Liver (tissue), 8 donors: ENCODE measurements at regions not wholly inside any gene's neighbourhood (a gene's known extent, or its start where the extent isn't known, plus 50 kb on each side); places are given as distances from the start of the nearest gene placed in this dataset.

Source experiments
- DNase-seq: peaks from one replicate; pipeline ENCODE4 v3.0.0-alpha.2; 2017; ENCODE audit warnings: low spot score
- H3K27ac ChIP-seq, 2 donors: one replicate each; pipeline ENCODE4 v1.7.0; 2013; ENCODE audit warnings: inconsistent platforms in 2 of 2, low read length in 2 of 2, control low read depth in 1 of 2, low read depth in 1 of 2, mild to moderate bottlenecking in 1 of 2
- H3K27me3 ChIP-seq, 4 donors: one replicate each; pipeline versions ENCODE4 v1.6.1 to v1.7.0; 2013; ENCODE audit warnings: low read length in 3 of 4, inconsistent platforms in 1 of 4, mild to moderate bottlenecking in 1 of 4, moderate library complexity in 1 of 4; ENCODE audit not compliant: control insufficient read depth in 4 of 4, insufficient read depth in 4 of 4
- H3K36me3 ChIP-seq, 4 donors: one replicate each; pipeline versions ENCODE4 v1.6.1 to v1.7.0; 2013; ENCODE audit warnings: low read length in 3 of 4, mild to moderate bottlenecking in 3 of 4, low read depth in 1 of 4, moderate library complexity in 1 of 4; ENCODE audit not compliant: control insufficient read depth in 4 of 4, insufficient read depth in 3 of 4
- H3K4me1 ChIP-seq, 4 donors: one replicate each; pipeline versions ENCODE4 v1.6.1 to v1.7.0; 2013; ENCODE audit warnings: low read length in 3 of 4, mild to moderate bottlenecking in 3 of 4, moderate library complexity in 1 of 4; ENCODE audit not compliant: control insufficient read depth in 4 of 4, insufficient read depth in 4 of 4
- H3K4me3 ChIP-seq, 3 donors: one replicate each; pipeline versions ENCODE4 v1.6.1 to v1.7.0; 2013; ENCODE audit warnings: low read length in 3 of 3, control low read depth in 1 of 3, low read depth in 1 of 3, mild to moderate bottlenecking in 1 of 3
- H3K9ac ChIP-seq, 2 donors: one replicate each; pipeline ENCODE4 v1.7.0; 2013; ENCODE audit warnings: low read length in 2 of 2, mild to moderate bottlenecking in 2 of 2, moderate library complexity in 2 of 2, control low read depth in 1 of 2, low read depth in 1 of 2
- H3K9me3 ChIP-seq, 4 donors: one replicate each; pipeline versions ENCODE4 v1.6.1 to v1.7.0; 2013; ENCODE audit warnings: low read length in 3 of 4; ENCODE audit not compliant: control insufficient read depth in 4 of 4
- EGR1 ChIP-seq, 2 donors: IDR thresholded peaks; 2 replicates each; pipeline ENCODE4 v1.6.1; 2016 to 2018; ENCODE audit warnings: antibody characterized with exemption in 2 of 2, low read depth in 2 of 2
- FOXA1 ChIP-seq: IDR thresholded peaks from 2 replicates; pipeline ENCODE4 v1.6.1; 2016; ENCODE audit warnings: antibody characterized with exemption
- FOXA2 ChIP-seq: IDR thresholded peaks from 2 replicates; pipeline ENCODE4 v1.6.1; 2016; ENCODE audit warnings: antibody characterized with exemption
- GABPA ChIP-seq, 2 donors: IDR thresholded peaks in 1 of 2; conservative IDR thresholded peaks in 1 of 2; 2 replicates each; pipeline ENCODE4 v1.6.1; 2016; ENCODE audit warnings: antibody characterized with exemption in 2 of 2, mild to moderate bottlenecking in 1 of 2, moderate library complexity in 1 of 2
- HNF4A ChIP-seq, 2 donors: conservative IDR thresholded peaks; 2 replicates each; pipeline ENCODE4 v1.6.1; 2016; ENCODE audit warnings: antibody characterized with exemption in 2 of 2, mild to moderate bottlenecking in 2 of 2
- HNF4G ChIP-seq: IDR thresholded peaks from 2 replicates; pipeline ENCODE4 v1.6.1; 2016; ENCODE audit warnings: antibody characterized with exemption
- JUND ChIP-seq, 2 donors: IDR thresholded peaks; 2 replicates each; pipeline ENCODE4 v1.6.1; 2016; ENCODE audit warnings: antibody characterized with exemption in 2 of 2
- NR2F2 ChIP-seq: IDR thresholded peaks from 2 replicates; pipeline ENCODE4 v1.6.1; 2016; ENCODE audit warnings: antibody characterized with exemption
- RAD21 ChIP-seq, 2 donors: IDR thresholded peaks; 2 replicates each; pipeline ENCODE4 v1.6.1; 2016; ENCODE audit warnings: antibody characterized with exemption in 2 of 2, mild to moderate bottlenecking in 2 of 2
- RXRA ChIP-seq, 2 donors: IDR thresholded peaks; 2 replicates each; pipeline ENCODE4 v1.6.1; 2017 to 2018; ENCODE audit warnings: antibody characterized with exemption in 2 of 2, mild to moderate bottlenecking in 1 of 2
- SP1 ChIP-seq: IDR thresholded peaks from 2 replicates; pipeline ENCODE4 v1.6.1; 2018; ENCODE audit warnings: antibody characterized with exemption, mild to moderate bottlenecking
- TAF1 ChIP-seq: conservative IDR thresholded peaks from 2 replicates; pipeline ENCODE4 v1.6.1; 2016; ENCODE audit warnings: antibody characterized with exemption, mild to moderate bottlenecking
- YY1 ChIP-seq: IDR thresholded peaks from 2 replicates; pipeline ENCODE4 v1.6.1; 2016; ENCODE audit warnings: antibody characterized with exemption, mild to moderate bottlenecking
- WGBS: extraction: QIAGEN DNeasy Blood & Tissue Kit; methylation state at CpG from one replicate; pipeline ENCODE4 v1.1.7; 2013; 5-methylcytosine and 5-hydroxymethylcytosine counted together
- TF ChIP-seq, protein P1 (sequence below): IDR thresholded peaks from 2 replicates; pipeline ENCODE4 v1.6.1; 2016; ENCODE audit warnings: antibody characterized with exemption
- TF ChIP-seq, protein P2 (sequence below): IDR thresholded peaks from 2 replicates; pipeline ENCODE4 v1.6.1; 2016; ENCODE audit warnings: antibody characterized with exemption, mild to moderate bottlenecking
- TF ChIP-seq, protein P3 (sequence below): IDR thresholded peaks from 2 replicates; pipeline ENCODE4 v1.6.1; 2016; ENCODE audit warnings: antibody characterized with exemption
- TF ChIP-seq, protein P4 (sequence below): IDR thresholded peaks from 2 replicates; pipeline ENCODE4 v1.6.1; 2016; ENCODE audit warnings: antibody characterized with exemption
- TF ChIP-seq, protein P5 (sequence below): fragments of 150-350 bp; IDR thresholded peaks from 2 replicates; pipeline ENCODE4 v1.5.1; 2017; ENCODE audit warnings: improper control_type of control experiment, low read depth, low read length; ENCODE audit not compliant: missing input control
- donor health status: healthy.
- donor health status: healthy.
- donor health status: healthy.
- donor health status: healthy.
- donor health status: healthy.

DNA sequence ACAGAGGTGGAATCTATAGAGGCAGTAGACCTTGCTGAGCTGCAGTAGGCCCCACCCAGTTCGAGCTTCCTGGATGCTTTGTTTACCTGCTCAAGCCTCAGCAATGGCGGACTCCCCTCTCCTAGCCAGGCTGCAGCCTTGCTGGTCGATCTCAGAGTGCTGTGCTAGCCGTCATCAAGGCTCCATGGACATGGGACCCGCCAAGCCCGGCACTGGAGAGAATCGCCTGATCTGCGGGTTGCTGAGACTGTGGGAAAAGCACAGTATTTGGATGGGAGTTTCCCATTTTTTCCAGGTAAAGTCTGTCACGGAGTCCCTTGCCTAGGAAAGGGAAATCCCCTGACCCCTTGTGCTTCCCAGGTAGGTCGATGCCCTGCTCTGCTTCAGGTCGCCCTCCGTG lies 124.8 kb upstream of the KLF8 start:
- WGBS = 84% methylated on average over 12 of the region's 12 CpGs
- Histone ChIP-seq H3K27ac (no peak overlapping the region), H3K27me3 (no peaks in the 10 kb centered on the region), H3K4me1 (no peaks in the 10 kb centered on the region), H3K36me3 (no peaks in the 10 kb centered on the region), H3K9me3 (no peaks in the 10 kb centered on the region), H3K9ac (no peak overlapping the region), H3K4me3 (no peak overlapping the region)
- no peak for TF ChIP-seq NR2F2
- TF ChIP-seq, protein P1, sequence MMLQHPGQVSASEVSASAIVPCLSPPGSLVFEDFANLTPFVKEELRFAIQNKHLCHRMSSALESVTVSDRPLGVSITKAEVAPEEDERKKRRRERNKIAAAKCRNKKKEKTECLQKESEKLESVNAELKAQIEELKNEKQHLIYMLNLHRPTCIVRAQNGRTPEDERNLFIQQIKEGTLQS = no peak
- no peak for TF ChIP-seq YY1
- no peak for TF ChIP-seq EGR1 (IDR thresholded peaks at IDR 0.05; ENCODE audit: low read depth in 2 of 2)
- TF ChIP-seq HNF4G = no peak
- TF ChIP-seq TAF1 = no peak
- TF ChIP-seq SP1 = no peak
- TF ChIP-seq, protein P2, sequence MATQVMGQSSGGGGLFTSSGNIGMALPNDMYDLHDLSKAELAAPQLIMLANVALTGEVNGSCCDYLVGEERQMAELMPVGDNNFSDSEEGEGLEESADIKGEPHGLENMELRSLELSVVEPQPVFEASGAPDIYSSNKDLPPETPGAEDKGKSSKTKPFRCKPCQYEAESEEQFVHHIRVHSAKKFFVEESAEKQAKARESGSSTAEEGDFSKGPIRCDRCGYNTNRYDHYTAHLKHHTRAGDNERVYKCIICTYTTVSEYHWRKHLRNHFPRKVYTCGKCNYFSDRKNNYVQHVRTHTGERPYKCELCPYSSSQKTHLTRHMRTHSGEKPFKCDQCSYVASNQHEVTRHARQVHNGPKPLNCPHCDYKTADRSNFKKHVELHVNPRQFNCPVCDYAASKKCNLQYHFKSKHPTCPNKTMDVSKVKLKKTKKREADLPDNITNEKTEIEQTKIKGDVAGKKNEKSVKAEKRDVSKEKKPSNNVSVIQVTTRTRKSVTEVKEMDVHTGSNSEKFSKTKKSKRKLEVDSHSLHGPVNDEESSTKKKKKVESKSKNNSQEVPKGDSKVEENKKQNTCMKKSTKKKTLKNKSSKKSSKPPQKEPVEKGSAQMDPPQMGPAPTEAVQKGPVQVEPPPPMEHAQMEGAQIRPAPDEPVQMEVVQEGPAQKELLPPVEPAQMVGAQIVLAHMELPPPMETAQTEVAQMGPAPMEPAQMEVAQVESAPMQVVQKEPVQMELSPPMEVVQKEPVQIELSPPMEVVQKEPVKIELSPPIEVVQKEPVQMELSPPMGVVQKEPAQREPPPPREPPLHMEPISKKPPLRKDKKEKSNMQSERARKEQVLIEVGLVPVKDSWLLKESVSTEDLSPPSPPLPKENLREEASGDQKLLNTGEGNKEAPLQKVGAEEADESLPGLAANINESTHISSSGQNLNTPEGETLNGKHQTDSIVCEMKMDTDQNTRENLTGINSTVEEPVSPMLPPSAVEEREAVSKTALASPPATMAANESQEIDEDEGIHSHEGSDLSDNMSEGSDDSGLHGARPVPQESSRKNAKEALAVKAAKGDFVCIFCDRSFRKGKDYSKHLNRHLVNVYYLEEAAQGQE = no peak
- TF ChIP-seq, protein P3, sequence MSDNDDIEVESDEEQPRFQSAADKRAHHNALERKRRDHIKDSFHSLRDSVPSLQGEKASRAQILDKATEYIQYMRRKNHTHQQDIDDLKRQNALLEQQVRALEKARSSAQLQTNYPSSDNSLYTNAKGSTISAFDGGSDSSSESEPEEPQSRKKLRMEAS = no peak
- no peak for TF ChIP-seq HNF4A (conservative IDR thresholded peaks at IDR 0.05)
- TF ChIP-seq, protein P4, sequence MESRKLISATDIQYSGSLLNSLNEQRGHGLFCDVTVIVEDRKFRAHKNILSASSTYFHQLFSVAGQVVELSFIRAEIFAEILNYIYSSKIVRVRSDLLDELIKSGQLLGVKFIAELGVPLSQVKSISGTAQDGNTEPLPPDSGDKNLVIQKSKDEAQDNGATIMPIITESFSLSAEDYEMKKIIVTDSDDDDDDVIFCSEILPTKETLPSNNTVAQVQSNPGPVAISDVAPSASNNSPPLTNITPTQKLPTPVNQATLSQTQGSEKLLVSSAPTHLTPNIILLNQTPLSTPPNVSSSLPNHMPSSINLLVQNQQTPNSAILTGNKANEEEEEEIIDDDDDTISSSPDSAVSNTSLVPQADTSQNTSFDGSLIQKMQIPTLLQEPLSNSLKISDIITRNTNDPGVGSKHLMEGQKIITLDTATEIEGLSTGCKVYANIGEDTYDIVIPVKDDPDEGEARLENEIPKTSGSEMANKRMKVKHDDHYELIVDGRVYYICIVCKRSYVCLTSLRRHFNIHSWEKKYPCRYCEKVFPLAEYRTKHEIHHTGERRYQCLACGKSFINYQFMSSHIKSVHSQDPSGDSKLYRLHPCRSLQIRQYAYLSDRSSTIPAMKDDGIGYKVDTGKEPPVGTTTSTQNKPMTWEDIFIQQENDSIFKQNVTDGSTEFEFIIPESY = no peak
- no peak for TF ChIP-seq RXRA (IDR thresholded peaks at IDR 0.05)
- no peak for TF ChIP-seq RAD21 (IDR thresholded peaks at IDR 0.05)
- no peak for TF ChIP-seq GABPA (IDR thresholded peaks at IDR 0.05 in 1 of 2, conservative IDR thresholded peaks at IDR 0.05 in 1 of 2)
- TF ChIP-seq FOXA2 = no peak
- TF ChIP-seq JUND (IDR thresholded peaks at IDR 0.05) = no peak
- TF ChIP-seq, protein P5, sequence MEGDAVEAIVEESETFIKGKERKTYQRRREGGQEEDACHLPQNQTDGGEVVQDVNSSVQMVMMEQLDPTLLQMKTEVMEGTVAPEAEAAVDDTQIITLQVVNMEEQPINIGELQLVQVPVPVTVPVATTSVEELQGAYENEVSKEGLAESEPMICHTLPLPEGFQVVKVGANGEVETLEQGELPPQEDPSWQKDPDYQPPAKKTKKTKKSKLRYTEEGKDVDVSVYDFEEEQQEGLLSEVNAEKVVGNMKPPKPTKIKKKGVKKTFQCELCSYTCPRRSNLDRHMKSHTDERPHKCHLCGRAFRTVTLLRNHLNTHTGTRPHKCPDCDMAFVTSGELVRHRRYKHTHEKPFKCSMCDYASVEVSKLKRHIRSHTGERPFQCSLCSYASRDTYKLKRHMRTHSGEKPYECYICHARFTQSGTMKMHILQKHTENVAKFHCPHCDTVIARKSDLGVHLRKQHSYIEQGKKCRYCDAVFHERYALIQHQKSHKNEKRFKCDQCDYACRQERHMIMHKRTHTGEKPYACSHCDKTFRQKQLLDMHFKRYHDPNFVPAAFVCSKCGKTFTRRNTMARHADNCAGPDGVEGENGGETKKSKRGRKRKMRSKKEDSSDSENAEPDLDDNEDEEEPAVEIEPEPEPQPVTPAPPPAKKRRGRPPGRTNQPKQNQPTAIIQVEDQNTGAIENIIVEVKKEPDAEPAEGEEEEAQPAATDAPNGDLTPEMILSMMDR = no peak
- TF ChIP-seq FOXA1 = no peak
- no peak for DNase-seq
